ENCODE measurements at regions not wholly inside any gene's neighbourhood (a gene's known extent, or its start where the extent isn't known, plus 50 kb on each side); places are given as distances from the start of the nearest gene placed in this dataset.

DNA sequence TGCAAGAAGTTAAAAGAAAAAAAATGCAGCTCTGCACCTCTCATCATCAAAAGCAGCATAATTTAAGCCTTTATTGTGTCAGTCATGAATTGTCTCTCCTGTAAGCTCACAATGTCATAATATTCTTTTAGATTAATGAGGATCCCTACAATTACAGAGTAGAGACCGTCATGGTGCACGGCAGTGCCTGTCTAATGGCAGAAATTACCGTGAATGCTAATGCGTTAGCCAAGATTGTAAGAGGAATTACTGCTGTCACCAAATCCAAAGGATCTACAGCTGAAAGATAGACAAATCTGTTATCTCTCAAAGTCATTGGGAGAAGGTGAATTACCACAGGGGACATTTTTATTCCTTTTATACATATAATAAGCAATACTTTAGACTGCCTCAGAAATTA, 631.6 kb upstream of the NRSN1 start:
- H3K4me3 ChIP-seq: no peak overlapping the region
- TF ChIP-seq CTCF (IDR thresholded peaks at IDR 0.05): no peak
- no peaks in the 10 kb centered on the region for H3K4me1 ChIP-seq
- H3K36me3 ChIP-seq: no peaks in the 10 kb centered on the region
- intact Hi-C loops (cut with DNase I): no loop called here
- H3K9me3 ChIP-seq: peaks cover 0 to 12% of the 10 kb centered on the region in 2 donors
- no peak for DNase-seq (ENCODE audit: low spot score in 2 of 2)
- H3K27me3 ChIP-seq: no peaks in the 10 kb centered on the region
- H3K27ac ChIP-seq: no peak overlapping the region

GRCh38 chr6:23498013-23498412, 628.0 kb upstream of the NRSN1 start:
- Histone ChIP-seq H3K36me3 (no peaks in the 10 kb centered on the region), H3K4me1 (no peaks in the 10 kb centered on the region), H3K27me3 (no peaks in the 10 kb centered on the region), H3K27ac (no peak overlapping the region), H3K4me3 (no peak overlapping the region), H3K9me3 (no peaks in the 10 kb centered on the region)
- TF ChIP-seq CTCF (IDR thresholded peaks at IDR 0.05): no peak
- intact Hi-C loops (cut with DNase I): no loop called here
- no peak for DNase-seq (ENCODE audit: low spot score in 2 of 2)

- no peaks in the 10 kb centered on the region for H3K9me3 ChIP-seq
- DNase-seq (ENCODE audit: low spot score in 2 of 2): no peak
These were observed 626.5 kb upstream of the NRSN1 start for GRCh38 chr6:23499549-23499948.

DNA sequence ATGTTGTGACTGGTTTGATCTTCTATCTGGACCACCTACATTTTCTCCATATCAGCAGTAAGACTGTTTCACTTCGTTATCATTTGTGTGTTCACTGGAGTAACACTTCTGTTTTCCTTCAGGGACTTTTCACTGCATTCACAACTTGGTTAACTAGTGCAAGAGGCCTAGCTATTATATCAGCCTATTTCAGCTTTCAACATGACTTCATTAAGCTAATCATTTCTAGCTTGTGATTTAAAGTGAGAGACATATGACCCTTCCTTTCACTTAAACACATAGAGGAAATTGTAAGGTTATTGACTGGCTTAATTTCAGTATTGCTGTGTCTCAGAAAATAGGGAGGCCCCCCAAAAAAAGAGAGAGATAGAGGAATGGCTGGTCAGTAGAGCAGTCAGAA, 622.8 kb upstream of the NRSN1 start:
- no peaks in the 10 kb centered on the region for H3K4me1 ChIP-seq
- H3K27me3 ChIP-seq: no peaks in the 10 kb centered on the region
- no peaks in the 10 kb centered on the region for H3K9me3 ChIP-seq
- no peak overlapping the region for H3K27ac ChIP-seq
- no peak overlapping the region for H3K4me3 ChIP-seq
- no peak for TF ChIP-seq CTCF (IDR thresholded peaks at IDR 0.05)
- no peak for DNase-seq (ENCODE audit: low spot score in 2 of 2)
- no peaks in the 10 kb centered on the region for H3K36me3 ChIP-seq
- intact Hi-C loops (cut with DNase I): no loop called here

More at GRCh38 chr6:23499549-23499948, 626.5 kb upstream of the NRSN1 start:
- Histone ChIP-seq H3K36me3 (no peaks in the 10 kb centered on the region), H3K27ac (no peak overlapping the region), H3K4me1 (no peaks in the 10 kb centered on the region), H3K4me3 (no peak overlapping the region), H3K27me3 (no peaks in the 10 kb centered on the region)
- intact Hi-C loops (cut with DNase I): no loop called here
- TF ChIP-seq CTCF (IDR thresholded peaks at IDR 0.05): no peak

GRCh38 chr6:23505026-23505425, 621.0 kb upstream of the NRSN1 start:
- Histone ChIP-seq H3K36me3 (no peaks in the 10 kb centered on the region), H3K4me1 (no peaks in the 10 kb centered on the region), H3K4me3 (no peak overlapping the region), H3K9me3 (no peaks in the 10 kb centered on the region), H3K27me3 (no peaks in the 10 kb centered on the region), H3K27ac (no peak overlapping the region)
- intact Hi-C loops (cut with DNase I): no loop called here
- no peak for DNase-seq (ENCODE audit: low spot score in 2 of 2)
- no peak for TF ChIP-seq CTCF (IDR thresholded peaks at IDR 0.05)

- H3K4me3 ChIP-seq: no peak overlapping the region
- no peak for DNase-seq (ENCODE audit: low spot score in 2 of 2)
- H3K27me3 ChIP-seq: no peaks in the 10 kb centered on the region
- no peak overlapping the region for H3K27ac ChIP-seq
- H3K9me3 ChIP-seq: no peaks in the 10 kb centered on the region
- no peaks in the 10 kb centered on the region for H3K4me1 ChIP-seq
- intact Hi-C loops (cut with DNase I): no loop called here
- no peaks in the 10 kb centered on the region for H3K36me3 ChIP-seq
- TF ChIP-seq CTCF (IDR thresholded peaks at IDR 0.05): no peak
These were observed 615.1 kb upstream of the NRSN1 start for GRCh38 chr6:23510778-23511510.
